M059J (cell line): ENCODE measurements at regions not wholly inside any gene's neighbourhood (a gene's known extent, or its start where the extent isn't known, plus 50 kb on each side); places are given as distances from the start of the nearest gene placed in this dataset.
"Not testable (repeated sequence)": the region's sequence is repeated elsewhere in the genome, so short reads cannot be mapped to it uniquely, and the experiment has no call there.

Experiments used
- DNase-seq: peaks from one replicate; pipeline ENCODE4 v3.0.0-alpha.2; 2012; ENCODE audit warnings: low read depth

- not testable (repeated sequence) for DNase-seq
These were observed 119.5 kb downstream of the IGLL1 start for GRCh38 chr22:23460517-23461031.

GRCh38 chr22:23459645-23460516 lies 120.2 kb downstream of the IGLL1 start:
- DNase-seq = not testable (repeated sequence)

GRCh38 chr22:23458663-23459541 lies 121.2 kb downstream of the IGLL1 start:
- DNase-seq = no peak

- DNase-seq = no peak
These were observed 122.6 kb downstream of the IGLL1 start for GRCh38 chr22:23457380-23457985.

- not testable (repeated sequence) for DNase-seq
These were observed 123.3 kb downstream of the IGLL1 start for GRCh38 chr22:23456666-23457379.

GRCh38 chr22:23454345-23454744 lies 125.7 kb downstream of the IGLL1 start:
- not testable (repeated sequence) for DNase-seq

GRCh38 chr22:23453277-23453676 lies 126.8 kb downstream of the IGLL1 start:
- DNase-seq = no peak

GRCh38 chr22:23452231-23453010 lies 127.7 kb downstream of the IGLL1 start:
- no peak for DNase-seq

- not testable (repeated sequence) for DNase-seq
These were observed 128.4 kb downstream of the IGLL1 start for GRCh38 chr22:23451452-23452230.

GRCh38 chr22:23450821-23451220 lies 129.3 kb downstream of the IGLL1 start:
- DNase-seq = not testable (repeated sequence)

GRCh38 chr22:23450434-23450795 lies 129.7 kb downstream of the IGLL1 start:
- DNase-seq = no peak

GRCh38 chr22:23449748-23450433 lies 130.2 kb downstream of the IGLL1 start:
- DNase-seq = not testable (repeated sequence)

GRCh38 chr22:23448499-23449288 lies 131.4 kb downstream of the IGLL1 start:
- not testable (repeated sequence) for DNase-seq

GRCh38 chr22:23446796-23447350 lies 133.2 kb downstream of the IGLL1 start:
- DNase-seq = no peak

- DNase-seq = not testable (repeated sequence)
These were observed 133.9 kb downstream of the IGLL1 start for GRCh38 chr22:23446194-23446593.

- DNase-seq = not testable (repeated sequence)
These were observed 136.2 kb downstream of the IGLL1 start for GRCh38 chr22:23443905-23444304.

- not testable (repeated sequence) for DNase-seq
These were observed 140.5 kb downstream of the IGLL1 start for GRCh38 chr22:23439581-23439980.

GRCh38 chr22:23438216-23438615 lies 141.9 kb downstream of the IGLL1 start:
- DNase-seq = no peak
